ENCODE measurements at regions not wholly inside any gene's neighbourhood (a gene's known extent, or its start where the extent isn't known, plus 50 kb on each side); places are given as distances from the start of the nearest gene placed in this dataset.
"Not testable (repeated sequence)": the region's sequence is repeated elsewhere in the genome, so short reads cannot be mapped to it uniquely, and the experiment has no call there.

DNA sequence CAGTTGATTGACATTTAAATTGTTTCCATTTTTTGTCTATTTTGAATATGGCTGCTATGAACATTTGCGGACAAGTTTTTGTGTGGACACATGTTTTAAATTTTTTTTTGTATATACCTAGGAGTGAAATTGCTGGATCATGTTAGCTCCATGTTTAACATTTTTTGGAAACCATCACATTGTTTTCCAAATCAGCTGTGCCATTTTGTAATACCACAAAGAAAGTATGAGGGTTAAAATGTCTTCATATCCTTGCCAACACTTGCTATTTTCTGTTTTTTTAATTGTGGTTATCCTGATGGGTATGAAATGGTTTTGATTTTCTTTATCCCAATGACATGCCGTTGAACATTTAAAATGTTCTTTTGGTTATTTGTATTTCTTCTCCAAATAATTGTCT is 52.1 kb downstream of the CARTPT start:
- no peak for DNase-seq

DNA sequence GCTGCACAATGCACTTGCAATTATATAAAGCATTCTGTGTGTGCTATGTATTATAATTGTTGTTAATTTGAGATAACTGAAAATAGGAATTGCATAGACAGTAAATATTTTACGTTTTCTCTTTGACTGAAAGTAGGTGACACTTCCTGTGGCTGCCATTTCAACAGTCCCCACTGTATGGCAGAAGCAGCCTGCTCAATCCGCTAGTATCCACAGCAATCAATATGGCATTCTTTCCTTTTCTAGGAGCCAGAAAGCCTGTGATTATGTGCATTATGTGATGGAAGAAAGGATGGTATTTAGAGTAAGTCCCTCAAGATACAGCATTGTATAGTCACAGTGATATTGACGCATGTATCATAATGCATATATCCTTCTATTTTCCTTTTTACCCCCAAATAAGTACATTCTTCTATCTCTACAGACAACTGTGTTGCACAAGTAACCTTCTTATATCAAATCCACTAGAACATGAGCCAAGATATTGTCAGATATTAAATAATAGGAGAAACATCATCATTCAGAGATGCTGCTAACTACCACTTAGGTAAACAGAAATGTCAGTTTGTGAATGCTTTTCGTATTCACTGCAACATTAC is 59.7 kb downstream of the CARTPT start:
- DNase-seq: no peak

DNA sequence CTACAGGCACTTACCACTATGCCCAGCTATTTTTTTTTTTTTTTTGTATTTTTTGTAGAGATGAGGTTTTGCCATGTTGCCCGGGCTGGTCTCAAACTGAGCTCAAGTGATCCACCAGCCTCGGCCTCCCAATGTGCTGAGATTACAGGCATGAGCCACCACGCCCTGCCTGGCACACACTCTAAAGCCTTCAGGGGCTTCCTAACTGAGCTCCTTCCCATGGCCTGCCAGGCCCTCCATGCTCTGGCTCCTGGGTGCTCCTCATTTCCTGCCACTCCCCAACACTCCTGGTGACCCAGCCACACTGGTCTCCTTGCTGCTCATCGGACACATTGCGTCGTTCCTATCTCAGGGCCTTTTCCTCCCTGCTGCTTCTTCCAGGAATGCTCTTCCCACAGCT is 61.5 kb downstream of the CARTPT start:
- no peak for DNase-seq

DNA sequence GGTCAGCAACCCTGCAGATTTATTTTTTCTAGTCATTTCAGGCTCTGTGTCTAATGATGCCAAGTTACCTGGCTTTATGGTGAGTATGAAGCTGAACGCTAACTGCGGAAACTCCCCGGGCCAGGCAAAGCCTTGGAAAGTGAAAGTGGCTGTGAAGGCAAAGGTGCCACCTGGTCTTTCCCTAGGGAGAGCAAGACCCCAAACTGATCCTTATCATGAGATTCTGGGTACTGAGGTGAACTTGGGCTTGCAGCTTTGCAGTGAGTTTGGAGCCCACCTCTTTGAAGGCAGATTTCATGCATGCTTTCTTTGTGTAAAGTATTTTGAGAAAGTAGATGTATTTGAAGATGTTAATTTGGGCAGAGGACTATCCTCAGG is 63.3 kb downstream of the CARTPT start:
- DNase-seq: no peak

DNA sequence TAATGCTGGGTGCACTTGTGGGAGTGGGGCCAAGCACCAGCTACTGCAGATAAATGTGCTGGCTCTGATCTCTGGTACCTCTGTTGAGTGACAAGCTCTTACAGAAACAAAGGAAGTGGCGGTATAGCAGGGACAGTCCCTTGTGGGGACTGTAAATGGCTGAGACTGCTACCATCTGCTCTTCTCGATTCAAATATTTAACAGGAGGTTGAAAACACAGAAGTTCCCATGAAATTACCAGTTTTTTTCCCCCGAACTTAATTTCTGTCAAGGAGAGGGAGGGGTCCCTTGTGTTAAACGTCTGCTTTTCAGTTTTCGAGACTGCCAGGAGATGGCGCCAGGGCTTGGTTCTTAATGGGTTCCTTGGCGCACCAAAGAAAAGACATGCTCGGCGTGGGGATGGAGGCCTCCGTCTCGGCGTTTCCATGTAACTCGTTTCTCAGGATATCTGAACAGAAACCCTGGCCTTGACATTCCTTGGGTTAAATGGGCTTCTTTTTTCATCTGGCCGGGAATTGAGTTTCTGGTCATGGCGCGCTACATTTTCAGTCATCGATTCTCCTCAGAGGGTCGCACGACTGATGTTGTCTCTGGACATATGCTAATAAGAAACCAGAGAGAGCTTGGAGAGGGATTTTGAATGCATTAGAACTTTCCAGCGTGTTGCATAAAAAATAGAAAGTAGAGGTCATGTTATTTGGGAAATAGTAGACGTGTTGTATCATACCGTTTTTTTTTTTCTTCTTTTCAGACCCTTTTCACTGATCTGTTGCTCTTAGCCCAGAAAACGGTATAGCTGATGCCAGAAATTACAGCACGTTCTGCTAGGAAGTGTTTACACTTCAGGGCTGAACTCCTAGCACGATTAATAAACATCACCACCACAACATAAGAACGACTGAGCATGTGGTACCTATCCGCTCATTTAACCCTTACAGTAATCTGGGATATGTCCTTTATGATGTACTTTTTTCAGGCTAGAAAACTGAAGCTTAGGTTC is 64.0 kb downstream of the CARTPT start:
- DNase-seq: peak; percentile 55

DNA sequence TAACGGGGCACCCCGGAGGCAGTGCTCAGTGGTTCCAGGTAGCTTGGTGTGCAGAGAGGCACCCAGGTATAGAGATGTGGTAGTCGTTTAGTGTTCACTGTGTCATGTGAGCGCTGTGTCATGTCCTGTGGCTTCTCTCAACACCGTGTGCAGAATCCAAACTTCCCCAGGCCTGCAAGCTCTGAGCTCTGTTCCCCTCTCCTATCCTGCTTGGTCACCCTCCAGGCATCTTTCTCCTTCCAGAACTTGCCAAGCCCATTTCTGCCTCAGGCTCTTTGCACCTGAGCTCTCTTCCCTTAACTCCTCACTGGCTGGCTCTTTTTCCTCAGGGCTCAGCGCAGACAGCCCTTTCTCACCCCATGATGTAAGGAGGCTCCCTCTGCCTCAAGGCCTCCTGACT is 64.8 kb downstream of the CARTPT start:
- no peak for DNase-seq

DNA sequence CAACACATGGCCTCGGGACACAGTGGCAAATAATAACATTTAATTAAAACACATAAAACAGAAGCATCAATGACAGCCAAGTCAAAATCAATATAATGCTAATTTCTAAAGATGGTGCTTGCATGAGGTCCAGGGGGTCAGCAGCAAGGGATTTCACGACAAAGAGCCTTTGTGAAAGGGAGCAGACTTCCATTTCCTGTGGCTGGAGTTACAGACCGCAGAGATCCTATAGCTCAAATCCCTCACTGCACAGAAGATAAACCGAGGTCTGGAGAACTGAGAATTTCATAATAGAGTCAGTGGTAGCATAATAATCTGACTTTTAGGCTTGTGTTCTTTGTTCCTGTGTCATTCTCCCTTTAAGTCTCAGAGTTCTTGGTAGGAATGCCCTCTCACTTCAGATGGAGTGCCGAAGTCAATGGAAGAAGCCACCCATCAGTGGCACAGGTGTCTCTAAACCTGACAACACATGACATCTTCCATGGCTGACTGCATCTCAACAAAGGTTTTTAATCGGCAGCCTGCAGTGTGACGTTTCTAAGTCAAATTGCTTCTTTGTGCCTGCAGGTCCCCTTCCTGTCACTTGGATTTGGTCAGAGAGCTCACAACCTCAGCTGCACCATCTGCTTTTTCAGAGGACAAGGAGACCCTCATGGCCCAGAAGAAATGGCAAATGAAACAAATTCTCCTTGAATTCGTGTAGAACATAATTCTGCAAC is 67.4 kb downstream of the CARTPT start:
- DNase-seq: peak; percentile 16

DNA sequence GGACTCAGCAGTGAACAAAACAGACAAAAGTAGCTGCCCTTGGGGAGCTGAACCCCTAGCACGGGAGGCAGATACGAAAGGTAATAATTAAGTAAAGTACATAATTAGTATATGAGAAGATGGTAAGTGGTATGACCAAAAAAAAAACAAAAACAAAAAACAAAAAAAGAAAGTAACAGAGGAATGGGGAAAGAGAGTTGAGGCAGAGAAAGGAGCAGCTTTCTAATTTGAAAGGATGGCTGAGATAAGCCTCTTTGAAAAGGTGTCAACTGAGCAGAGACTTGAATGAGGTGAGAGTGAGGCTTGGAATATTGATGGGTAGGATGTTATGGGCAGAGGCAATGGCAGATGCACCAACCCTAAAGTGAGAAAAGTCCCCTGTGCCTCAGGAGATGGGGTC is 69.7 kb downstream of the CARTPT start:
- no peak for DNase-seq

DNA sequence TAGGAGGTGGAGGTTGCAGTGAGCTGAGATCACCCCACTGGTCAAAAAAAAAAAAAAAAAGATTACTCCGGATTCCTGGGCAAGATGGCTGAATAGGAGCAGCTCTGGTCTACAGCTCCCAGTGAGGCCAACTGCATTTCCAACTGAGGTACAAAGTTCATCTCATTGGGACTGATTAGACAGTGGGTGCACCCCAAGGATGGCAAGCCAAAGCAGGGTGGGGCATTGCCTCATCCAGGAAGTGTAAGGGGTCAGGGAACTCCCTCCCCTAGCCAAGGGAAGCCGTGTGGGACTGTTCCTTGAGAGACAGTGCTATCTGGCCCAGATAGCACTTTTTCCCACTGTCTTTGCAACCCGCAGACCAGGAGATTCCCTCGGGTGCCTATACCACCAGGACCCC is 70.7 kb downstream of the CARTPT start:
- no peak for DNase-seq

DNA sequence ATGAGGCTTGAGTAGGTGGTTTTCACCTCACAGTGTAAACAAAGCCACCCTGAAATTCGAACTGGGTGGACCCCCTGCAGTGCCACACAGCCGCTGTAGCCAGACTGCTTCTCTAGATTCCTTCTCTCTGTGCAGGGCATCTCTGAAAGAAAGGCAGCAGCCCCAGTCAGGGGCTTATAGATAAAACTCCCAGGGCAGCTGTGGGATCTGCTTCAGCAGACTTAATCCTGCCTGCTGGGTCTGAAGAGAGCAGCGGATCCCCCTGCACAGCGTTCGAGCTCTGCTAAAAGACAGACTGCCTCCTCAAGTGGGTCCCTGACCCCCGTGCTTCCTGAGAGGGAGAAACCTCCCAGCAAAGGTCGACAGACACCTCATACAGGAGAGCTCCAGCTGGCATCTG is 71.4 kb downstream of the CARTPT start:
- no peak for DNase-seq

DNA sequence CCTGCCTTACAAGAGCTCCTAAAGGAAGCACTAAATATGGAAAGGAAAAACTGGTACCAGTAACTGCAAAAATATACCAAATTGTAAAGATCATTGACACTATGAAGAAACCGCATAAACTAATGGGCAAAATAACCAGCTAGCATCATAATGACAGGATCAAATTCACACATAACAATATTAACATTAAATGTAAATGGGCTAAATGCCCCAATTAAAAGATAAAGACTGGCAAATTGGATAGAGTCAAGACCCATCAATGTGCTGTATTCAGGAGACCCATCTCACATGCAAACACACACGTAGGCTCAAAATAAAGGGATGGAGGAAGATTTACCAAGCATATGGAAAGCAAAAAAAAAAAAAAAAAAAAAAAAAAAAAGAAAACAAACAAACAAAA is 73.0 kb downstream of the CARTPT start:
- not testable (repeated sequence) for DNase-seq

DNA sequence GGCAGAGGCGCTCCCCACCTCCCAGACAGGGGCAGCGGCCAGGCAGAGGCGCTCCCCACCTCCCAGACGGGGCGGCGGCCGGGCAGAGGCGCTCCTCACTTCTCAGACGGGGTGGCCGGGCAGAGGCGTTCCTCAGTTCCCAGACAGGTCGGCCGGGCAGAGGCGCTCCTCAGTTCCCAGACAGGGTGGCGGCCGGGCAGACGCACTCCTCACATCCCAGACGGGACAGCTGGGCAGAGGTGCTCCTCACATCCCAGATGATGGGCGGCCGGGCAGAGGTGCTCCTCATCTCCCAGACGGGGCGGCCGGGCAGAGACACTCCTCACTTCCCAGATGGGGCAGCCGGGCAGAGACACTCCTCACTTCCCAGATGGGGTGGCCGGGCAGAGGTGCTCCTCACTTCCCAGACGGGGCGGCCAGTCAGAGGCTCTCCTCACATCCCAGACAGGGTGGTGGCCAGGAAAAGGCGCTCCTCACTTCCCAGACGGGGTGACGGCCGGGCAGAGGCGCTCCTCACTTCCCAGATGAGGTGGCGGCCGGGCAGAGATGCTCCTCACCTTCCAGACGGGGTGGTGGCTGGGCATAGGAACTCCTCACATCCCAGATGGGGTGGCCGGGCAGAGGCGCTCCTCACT is 75.1 kb downstream of the CARTPT start:
- DNase-seq: no peak

DNA sequence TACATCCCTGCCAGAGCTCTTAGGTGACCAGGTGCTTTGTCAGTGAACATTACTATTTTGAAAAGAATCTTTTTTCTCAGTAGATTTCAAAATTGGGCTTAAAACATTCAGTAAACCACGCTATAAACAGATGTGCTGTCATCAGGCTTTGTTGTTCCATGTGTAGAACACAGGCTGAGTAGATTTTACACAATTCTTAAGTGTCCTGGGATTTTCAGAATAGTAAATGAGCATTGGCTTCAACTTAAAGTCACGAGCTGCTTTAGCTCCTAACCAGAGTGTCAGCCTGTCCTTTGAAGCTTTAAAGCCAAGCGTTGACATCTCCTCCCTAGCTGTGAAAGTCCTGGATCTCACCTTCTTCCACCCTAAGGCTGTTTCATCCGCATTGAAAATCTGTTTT is 83.6 kb downstream of the CARTPT start:
- no peak for DNase-seq

DNA sequence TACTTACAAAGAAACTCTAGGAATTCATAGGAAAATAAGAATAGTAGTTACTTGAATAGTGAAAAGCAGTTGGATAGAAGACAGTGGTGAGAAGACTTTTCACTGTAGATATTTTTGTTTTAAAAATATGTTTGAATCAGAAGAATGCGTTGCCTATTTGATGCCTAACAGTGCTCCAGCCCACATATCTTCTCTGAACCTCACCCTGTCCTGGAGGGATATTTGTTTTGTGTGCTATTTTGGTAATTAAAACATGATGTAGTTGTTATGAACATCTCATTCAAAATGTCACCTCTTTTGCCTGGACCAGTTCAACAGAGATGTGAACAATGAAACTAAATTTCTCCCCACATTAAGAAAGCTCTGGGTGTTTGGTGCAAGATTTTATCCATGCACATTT is 87.6 kb downstream of the CARTPT start:
- no peak for DNase-seq

DNA sequence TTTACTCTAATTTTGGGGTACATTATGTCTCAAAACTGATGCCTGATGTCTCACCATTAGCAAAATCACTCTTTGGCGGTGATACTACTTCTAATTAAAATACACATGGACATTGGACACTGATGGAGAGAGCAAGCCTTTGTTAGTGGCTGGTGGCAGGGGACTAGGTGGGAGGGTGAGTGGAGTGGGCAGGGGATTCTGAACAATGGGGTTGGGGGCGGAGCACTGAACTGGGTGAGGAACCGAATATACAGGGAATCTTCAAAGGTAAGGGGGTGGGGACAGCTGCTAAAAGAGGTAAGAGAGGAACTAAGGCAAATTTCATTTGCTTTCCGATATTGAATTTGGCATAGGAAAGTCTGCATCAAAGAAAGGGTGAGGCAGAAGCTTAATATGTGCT is 88.8 kb downstream of the CARTPT start:
- no peak for DNase-seq

DNA sequence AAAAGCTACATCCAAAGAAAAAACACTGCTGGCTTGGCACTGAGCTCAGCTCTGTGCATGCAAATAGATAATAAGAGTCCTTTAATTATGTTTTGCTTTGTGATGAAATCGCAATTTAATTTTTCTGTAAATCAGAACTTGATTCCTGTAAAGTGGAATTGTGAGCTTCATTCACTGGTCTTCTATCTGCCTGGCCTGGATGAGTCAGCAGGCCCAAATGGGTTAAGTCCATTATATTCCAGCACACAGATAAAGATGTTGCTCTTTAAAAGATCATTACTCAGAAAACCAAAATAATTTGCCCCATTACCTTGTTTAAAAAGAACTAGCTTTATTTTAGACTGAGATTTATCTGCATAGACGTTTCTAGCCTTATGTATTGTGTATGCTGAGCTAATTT is 90.4 kb downstream of the CARTPT start:
- no peak for DNase-seq

DNA sequence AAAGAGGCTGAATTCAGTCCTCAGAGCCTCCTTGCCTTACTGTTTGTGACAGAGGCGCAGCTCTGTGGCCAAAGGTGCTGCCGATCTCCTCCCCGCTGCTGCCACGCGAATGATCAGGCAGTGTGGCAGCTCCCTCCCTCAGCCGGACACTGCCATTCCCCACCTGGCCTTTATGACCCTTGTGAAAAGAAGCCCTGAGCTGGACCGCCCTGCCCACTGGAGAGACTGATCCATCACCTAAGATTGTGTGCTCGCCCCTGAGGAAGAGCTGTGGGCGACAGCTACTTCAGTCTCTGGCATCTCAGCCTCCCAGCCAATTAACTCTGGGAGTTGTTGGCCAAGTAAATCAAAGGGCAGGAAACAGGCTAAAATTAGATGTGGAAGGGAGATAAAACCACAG is 90.9 kb downstream of the CARTPT start:
- DNase-seq: no peak

DNA sequence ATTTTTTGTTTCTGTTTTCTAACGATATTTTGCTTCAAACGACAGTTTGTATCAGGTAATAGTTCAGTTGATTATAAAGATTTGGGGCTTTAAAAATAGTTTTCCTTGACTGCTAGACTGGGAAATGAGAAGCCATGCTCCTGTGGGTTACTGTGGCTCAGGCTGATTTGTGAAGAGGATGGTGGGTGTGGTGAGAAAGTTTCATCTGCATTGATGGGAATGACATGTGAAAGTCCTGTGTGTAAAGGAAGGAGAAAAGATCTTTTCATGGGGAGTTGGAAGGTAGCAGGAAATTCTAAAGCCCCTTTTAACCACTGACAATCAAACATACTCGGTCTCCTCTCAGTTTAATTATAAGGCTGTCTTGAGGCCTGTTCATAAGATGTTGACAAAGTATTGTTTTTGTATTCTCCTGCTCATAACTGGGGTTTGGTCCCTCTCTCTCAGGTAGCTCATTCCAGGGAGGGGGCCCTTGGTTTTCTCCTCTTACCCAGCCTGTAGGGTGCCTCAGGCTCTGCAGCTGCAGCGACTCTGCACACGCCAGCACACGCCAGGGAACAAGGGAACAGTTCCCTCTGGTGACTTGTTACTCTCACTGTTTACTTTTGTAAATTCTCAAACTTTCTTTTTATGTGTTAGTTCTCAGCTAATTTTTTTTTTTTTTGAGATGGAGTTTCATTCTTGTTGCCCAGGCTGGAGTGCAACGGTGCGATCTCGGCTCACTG is 91.6 kb downstream of the CARTPT start:
- no peak for DNase-seq

DNA sequence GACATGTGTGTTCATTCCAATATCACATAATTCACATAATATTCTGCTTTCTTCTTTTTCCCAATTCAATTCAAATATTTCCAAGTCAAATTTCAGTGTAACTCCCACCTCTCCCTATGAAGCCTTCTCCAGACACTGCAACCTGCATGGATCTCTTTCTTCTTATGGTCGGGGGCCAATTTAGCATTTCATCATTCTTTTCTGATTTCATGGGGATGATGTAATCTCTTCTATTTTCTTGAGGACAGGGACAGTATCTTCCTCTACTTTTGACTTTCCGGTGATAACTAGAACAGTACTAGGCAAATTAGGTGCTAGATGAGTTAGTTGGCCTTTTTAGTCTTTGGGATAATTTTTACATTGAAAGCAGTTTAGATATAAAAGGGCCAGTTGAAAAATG is 92.7 kb downstream of the CARTPT start:
- no peak for DNase-seq

DNA sequence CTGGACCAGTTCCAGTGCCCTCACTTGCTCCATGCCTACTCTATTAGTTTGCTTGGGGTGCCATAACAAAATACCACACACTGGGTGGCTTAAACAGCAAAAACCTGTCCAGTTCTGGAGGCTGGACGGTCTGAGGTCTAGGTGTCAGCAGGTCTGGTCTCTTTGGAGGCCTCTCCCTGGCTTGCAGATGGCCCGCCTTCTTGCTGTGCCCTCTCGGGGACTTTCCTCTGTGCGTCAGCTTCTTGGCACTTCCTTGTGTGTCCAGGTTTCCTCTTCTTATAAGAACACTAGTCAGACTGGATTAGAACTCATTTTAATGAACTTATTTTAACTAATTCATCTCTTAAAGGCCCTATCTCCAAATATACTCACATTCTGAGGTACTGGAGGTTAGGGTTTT is 97.2 kb downstream of the CARTPT start:
- DNase-seq: no peak

DNA sequence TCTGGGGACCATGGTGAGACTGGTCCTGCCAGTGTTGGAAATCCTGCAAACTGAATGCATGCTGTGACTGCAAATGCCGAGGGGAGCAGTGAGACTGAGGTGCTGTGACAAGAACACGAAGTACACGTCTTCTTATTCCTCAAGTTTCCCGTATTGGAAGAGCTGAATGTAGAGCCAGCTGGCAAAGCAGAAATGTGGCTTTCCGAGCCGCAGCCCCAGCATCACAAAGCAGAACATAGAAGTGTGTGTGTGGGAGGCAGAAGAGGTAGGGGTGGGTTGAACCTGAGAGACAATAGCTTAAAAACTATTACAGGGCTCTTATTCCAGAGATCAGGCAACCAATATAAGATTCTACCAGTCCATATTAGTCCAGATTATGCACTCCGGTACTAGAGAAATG is 98.8 kb downstream of the CARTPT start:
- no peak for DNase-seq

DNA sequence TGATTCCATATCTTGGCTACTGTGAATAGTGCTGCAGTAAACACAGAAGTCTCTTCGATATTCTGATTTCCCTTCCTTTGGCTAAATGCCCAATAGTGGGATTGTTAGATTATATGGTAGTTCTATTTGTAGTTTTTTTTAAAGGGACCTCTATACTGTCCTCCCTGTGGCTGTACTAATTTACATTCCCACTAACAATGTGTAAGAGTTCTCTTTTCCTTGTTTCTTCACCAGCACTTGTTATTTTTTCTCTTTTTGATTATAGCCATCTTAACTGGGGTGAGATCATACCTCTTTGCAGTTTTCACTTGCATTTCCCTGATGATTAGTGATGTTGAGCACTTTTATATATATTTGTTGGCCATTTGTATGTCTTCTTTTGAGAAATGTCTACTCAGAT is 102.0 kb downstream of the CARTPT start:
- DNase-seq: no peak

DNA sequence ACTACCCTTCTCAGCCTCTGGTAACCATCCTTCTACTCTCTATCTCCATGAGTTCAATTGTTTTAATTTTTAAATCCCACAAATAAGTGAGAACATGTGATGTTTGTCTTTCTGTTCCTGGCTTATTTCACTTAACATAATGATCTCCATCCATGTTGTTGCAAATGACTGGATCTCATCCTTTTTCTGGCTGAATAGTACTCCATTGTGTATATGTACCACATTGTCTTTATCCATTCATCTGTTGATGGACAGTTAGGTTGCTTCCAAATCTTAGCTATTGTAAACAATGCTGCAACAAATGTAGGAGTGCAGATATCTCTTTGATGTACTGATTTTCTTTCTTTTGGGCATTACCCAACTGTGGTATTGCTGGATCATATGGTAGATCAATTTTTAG is 103.0 kb downstream of the CARTPT start:
- not testable (repeated sequence) for DNase-seq
